Esophagus squamous epithelium (tissue), 4 donors: ENCODE measurements at regions not wholly inside any gene's neighbourhood (a gene's known extent, or its start where the extent isn't known, plus 50 kb on each side); places are given as distances from the start of the nearest gene placed in this dataset.

Experiments used
- CTCF ChIP-seq, 6 experiments: fragments of 450-650 bp in 4 of 6; fragments of 200-600 bp in 2 of 6; sonication (generic) in 2 of 6; IDR thresholded peaks; one replicate each; pipeline ENCODE4 v1.5.1; 2016 to 2019; ENCODE audit warnings: antibody characterized with exemption in 6 of 6, mild to moderate bottlenecking in 4 of 6, moderate library complexity in 4 of 6
- POLR2A ChIP-seq, 4 donors: fragments of 450-650 bp; IDR thresholded peaks; one replicate each; pipeline ENCODE4 v1.6.1; 2017; ENCODE audit warnings: antibody characterized with exemption in 4 of 4, mild to moderate bottlenecking in 4 of 4, moderate library complexity in 3 of 4

GRCh38 chr2:181306785-181307184, 150.4 kb upstream of the ITGA4 start:
- TF ChIP-seq CTCF (IDR thresholded peaks at IDR 0.05) (no peak), POLR2A (IDR thresholded peaks at IDR 0.05) (no peak)
